ENCODE measurements at regions not wholly inside any gene's neighbourhood (a gene's known extent, or its start where the extent isn't known, plus 50 kb on each side); places are given as distances from the start of the nearest gene placed in this dataset.

DNA sequence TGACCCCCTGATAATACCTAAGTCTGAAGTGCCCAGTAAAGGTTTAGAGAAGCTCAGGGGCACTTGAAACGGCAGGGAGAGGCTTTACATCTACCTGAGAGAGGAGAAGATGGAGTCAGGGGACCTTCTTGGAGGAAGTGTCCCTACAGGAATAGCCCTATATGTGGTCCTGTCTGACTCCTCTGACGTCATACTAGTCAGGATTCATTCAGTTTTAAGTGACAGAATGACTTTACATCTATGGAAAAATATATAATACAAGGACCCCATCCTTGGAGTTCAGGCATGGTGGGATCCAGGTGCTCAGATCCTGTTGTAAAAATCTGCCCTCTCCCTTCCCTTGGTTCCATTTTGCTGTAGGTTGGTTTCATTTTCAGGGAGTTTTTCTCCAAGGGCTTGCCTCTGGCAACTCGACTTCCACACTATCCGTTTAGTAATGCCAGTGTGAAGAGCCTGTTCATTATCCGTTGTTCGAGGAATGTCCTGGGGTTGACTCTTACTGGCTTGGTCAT lies 205.6 kb downstream of the IRF8 start:
- DNase-seq (ENCODE audit: extremely low read depth in 1 of 2, low read depth in 1 of 2): no peak

DNA sequence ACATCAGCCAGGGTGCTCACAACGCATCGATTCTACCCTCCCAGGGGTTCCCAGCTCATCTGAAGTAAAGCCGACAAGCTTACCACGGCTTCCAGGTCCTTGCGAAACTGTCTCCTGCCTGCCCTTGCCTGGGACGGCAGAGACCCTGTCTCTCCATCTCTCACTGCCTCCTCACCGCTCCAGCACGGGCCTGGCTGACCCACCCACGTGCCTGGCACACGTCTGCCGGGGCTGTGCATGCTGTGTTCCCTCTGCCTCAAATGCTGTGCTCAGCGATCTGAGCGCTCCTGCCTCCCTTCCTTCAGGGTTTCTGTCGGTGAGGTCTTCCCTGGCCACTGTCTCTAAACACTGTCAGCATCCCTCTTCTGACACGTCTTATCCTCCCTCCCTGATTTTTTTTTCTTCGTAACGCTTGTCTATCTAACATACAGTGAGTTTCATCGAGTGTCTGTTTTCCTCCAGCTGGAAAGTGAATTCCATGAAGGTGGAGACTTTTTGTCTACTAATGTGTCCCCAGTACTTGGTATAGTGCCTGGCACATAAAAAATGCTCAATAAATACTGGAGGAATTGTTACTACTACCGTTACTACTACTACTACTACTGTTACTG lies 208.4 kb downstream of the IRF8 start:
- no peak for DNase-seq (ENCODE audit: extremely low read depth in 1 of 2, low read depth in 1 of 2)

DNA sequence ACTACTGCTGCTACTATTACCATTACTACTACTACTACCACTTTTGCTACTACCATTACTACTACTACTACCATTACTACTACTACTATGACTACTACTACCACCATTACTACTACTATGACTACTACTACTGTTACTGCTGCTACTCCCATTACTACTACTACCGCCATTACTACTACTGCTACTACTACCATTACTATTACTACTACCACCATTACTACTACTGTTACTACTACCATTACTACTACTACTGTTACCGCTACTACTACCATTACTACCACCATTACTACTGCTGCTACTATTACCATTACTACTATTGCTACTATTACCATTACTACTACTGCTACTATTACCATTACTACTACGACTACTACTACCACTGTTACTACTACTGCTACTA lies 209.1 kb downstream of the IRF8 start:
- DNase-seq (ENCODE audit: extremely low read depth in 1 of 2, low read depth in 1 of 2): no peak

GRCh38 chr16:86110134-86110533 lies 211.2 kb downstream of the IRF8 start:
- no peak for DNase-seq (ENCODE audit: extremely low read depth in 1 of 2, low read depth in 1 of 2)

DNA sequence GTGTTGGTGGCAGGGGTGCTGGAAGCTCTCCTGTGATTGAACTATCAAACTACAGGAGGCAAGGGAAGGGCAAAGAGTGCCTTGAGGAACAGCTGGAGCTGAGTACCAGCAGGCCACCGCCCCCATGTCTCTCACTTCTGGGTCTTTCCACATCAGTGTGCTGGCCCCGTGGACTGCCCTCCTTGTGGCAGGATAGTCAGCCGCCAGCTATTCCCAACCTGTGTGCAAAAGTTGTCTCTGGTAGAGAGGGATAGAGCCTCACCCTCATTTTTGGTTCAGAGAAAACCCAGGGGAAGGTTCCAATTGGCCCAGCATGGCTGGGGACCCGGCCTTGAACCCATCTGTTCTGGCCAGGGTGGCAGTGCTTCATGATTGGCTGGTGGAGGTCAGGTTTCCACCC lies 211.8 kb downstream of the IRF8 start:
- DNase-seq (ENCODE audit: extremely low read depth in 1 of 2, low read depth in 1 of 2): no peak

- DNase-seq (ENCODE audit: extremely low read depth in 1 of 2, low read depth in 1 of 2): no peak
These were observed 213.2 kb downstream of the IRF8 start for GRCh38 chr16:86112178-86112577.

DNA sequence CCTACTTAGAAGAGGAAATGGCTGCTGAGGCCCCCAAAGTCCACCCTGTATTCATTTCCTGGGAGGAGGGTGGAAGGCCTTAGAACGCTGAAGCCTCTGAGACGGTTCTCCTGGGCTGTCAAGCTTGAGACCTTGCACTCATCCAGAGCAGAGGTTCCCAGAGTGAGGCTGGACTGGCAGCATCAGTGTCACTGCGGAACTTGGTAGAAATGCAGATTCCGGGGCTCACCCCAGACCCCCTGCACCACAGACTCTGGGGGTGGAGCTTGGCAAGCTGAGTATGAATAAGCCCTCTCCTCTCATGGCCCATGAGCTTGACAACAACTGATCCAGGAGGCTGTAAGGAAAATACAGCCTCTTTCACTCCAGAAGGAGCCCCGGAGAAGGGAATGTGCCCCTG lies 218.3 kb downstream of the IRF8 start:
- DNase-seq (ENCODE audit: extremely low read depth in 1 of 2, low read depth in 1 of 2): no peak

- DNase-seq (ENCODE audit: extremely low read depth in 1 of 2, low read depth in 1 of 2): no peak
These were observed 218.8 kb downstream of the IRF8 start for GRCh38 chr16:86117756-86118155.

- no peak for DNase-seq (ENCODE audit: extremely low read depth in 1 of 2, low read depth in 1 of 2)
These were observed 219.7 kb downstream of the IRF8 start for GRCh38 chr16:86118467-86119307.

DNA sequence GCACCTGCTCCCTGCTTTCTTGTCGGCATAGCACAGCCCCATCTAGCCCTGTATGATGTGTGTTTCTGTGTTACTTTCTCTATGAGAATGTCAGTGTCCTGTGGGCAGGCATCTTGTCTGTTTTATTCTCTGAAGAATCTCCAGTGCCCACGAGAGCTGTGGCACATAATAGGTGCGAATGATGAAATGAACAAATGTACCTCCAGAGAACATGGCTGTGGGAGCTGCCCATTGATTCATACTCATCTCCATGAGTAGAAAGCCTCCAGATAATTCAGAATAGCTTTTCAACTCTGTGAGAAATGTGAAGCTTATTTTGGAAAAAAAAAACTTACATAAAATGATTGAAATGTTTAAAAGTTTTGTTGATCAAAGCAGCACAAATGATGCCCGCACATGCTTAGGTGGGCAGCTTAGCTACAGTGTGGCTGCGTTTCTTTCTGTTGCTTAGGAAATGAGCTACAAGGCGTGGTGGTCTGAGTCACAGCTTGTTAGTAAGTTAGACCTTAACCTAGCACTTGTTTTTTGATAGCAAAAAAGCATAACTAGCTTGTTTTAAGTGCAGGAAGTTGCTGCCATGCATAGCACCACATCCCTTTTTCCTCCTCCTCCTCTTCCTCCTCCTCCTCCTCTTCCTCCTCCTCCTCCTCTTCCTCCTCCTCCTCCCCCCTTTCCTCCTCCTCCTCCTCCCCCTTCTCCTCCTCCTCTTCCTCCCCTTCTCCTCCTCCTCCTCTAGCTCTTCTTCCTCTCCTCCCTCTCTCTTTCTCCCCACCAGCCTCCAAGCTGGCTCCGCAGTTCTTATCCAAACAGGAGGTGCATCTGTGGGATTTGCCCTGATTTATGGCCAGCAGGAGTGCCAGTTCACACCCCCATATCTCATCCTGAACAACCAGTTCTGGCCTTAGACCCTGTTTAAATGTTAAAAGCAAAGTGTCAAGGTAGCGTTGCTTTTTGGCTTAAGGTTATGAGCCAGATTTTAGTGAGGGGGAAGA lies 221.5 kb downstream of the IRF8 start:
- no peak for DNase-seq (ENCODE audit: extremely low read depth in 1 of 2, low read depth in 1 of 2)

DNA sequence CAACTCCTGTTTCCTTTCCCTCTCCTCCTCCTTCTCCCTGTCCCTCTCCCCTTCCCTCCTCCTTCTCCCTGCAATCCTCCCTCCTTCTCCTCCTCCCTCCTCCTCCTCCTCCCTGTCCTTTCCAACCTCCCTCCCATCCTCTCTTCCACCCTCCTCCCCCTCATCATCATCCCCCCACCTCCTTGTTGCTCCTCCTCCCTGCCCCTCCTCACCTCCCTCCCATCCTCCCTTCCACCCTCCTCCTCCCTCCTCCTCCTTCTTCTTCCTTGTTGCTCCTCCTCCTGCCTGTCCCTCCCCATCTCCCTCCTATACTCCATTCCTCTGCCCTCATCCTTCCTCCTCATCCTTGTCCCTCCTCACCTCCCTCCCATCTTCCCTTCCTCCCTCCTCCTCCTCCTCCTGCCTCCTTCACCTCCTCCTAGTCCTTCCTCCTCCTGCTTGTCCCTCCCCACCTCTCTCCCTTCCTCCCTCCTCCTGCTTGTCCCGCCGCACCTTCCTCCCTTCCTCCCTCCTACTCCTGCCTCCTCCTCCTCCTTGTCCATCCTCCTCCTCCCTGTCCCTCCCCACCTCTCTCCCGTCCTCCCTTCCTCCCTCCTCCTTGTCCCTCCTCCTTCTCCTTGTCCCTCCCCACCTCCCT lies 222.5 kb downstream of the IRF8 start:
- DNase-seq (ENCODE audit: extremely low read depth in 1 of 2, low read depth in 1 of 2): no peak

DNA sequence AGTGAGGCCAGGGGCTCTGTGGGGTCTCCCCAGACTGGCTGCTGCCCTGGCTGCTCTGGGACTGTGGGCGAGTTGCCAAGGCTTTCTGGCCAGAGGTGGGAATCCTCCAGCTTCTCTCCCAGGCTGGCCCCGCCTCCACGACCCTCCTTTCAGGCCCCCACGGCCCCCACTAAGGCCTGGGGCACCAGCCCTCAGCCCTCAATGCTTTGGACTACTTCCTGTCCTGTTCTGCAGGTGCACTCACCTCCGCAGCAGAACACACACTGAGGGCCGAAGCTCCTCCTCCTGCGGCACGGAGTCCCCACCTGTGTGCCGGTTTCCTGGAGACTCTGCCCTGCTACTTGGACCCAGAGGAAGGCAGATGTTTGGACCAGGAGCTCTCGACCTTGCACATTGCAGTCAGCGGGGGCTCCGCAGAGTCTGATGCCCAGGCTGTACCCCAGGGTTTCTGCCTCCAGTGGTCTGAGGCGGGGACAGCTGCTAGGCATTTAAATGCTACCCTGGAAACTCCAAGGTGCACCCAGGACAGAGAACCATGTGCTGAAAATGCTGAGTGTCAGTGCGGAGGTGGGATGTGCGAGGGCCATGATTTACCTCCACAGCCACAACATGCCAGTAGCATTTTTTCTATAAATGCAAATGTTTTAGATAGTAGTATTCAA lies 223.8 kb downstream of the IRF8 start:
- no peak for DNase-seq (ENCODE audit: extremely low read depth in 1 of 2, low read depth in 1 of 2)

DNA sequence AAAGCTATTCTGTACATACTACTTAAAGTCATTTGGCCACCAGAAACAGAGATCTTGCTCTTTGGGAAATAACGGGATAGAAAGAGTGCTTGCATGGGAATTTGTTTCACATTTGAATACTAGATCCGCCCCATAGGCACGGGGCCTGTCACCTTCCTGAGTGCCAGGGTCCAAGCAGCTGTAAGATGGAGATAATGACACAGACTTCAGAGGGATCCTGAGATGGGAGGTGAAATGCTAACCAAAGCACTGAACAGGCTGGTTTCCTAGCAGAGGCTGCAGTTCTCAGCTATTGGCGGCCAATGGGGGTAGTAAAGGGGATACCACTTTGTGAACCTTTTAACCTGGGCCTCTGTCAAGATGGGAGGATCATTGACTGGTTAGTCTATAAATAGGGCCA lies 225.4 kb downstream of the IRF8 start:
- DNase-seq (ENCODE audit: extremely low read depth in 1 of 2, low read depth in 1 of 2): no peak

- DNase-seq (ENCODE audit: extremely low read depth in 1 of 2, low read depth in 1 of 2): no peak
These were observed 227.9 kb downstream of the IRF8 start for GRCh38 chr16:86126891-86127290.

DNA sequence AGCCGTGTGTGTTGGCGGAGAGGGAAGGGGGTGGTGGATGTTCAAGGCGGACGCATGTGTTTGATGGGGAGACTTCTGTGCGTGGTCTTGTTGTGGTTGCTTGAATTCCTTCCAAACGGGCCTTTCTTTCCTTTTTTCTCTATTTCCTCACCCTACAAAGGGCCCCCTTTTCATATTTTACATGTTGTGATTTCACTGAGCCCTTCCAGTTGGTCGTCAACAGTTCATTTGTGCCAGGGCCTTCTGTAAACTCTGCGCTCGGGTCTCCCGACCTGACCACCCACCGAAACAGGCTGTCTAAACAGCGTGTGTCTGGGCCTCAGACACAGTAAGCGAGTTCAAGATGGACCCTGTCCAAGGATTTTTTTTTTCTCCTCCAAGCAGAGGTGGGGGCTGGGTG lies 228.4 kb downstream of the IRF8 start:
- no peak for DNase-seq (ENCODE audit: extremely low read depth in 1 of 2, low read depth in 1 of 2)

- no peak for DNase-seq (ENCODE audit: extremely low read depth in 1 of 2, low read depth in 1 of 2)
These were observed 229.3 kb downstream of the IRF8 start for GRCh38 chr16:86128246-86128645.

GRCh38 chr16:86129541-86129940 lies 230.6 kb downstream of the IRF8 start:
- no peak for DNase-seq (ENCODE audit: extremely low read depth in 1 of 2, low read depth in 1 of 2)

DNA sequence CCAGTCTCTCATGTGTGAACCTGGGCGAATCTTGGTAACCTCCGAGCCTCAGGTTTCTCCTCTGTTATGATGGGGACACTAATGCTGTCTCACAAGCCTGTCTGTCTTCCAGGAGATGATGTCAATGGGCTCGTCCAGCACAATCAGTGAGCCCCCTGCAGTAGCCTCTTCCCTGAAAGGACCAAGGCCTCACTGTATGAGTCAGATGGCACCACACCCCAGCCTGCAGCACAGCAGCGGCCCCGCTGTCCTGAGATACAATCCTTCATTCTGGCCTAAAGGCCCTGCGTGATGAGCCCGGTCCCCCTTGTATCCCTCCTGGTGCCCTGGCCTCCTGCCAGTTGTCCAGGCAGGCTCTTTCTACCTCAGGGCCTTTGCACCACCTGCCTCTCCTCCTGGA lies 234.4 kb downstream of the IRF8 start:
- DNase-seq (ENCODE audit: extremely low read depth in 1 of 2, low read depth in 1 of 2): no peak

DNA sequence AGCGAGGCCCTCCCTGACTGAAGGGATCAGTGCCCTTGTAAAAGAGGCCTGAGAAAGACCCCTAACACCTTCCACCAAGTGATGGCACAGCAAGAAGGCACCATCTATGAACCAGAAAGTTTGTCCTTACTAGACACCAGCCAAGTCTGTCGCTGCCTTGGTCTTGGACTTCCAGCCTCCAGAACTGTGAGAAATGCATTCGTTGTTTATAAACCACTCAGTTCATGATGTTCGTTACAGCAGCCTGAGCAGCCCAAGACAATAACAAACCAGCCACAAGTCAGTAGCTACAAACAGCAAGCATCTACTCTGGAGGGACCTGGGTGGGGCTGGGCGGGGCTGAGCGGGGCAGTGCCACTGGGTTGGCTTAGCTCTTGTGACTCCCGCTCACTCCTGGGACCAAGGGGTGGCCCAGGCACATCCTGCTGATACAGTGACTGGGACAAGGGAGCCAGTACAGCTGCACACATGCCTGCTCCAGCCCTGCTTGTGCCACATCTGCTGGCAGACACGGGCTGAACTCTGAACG lies 234.9 kb downstream of the IRF8 start:
- DNase-seq (ENCODE audit: extremely low read depth in 1 of 2, low read depth in 1 of 2): no peak
